ENCODE measurements at regions not wholly inside any gene's neighbourhood (a gene's known extent, or its start where the extent isn't known, plus 50 kb on each side); places are given as distances from the start of the nearest gene placed in this dataset.

- no peaks in the 10 kb centered on the region for H3K27me3 ChIP-seq
- in situ Hi-C loops (cut with MboI; ENCODE audit: low sequenced_read_pairs in 4 of 4) (no loop called here), intact Hi-C loops (cut with DNase I; ENCODE audit: low total_unique reads) (no loop called here)
- ATAC-seq (no peak), DNase-seq (no peak)
- TF ChIP-seq POLR2A (IDR thresholded peaks at IDR 0.05), result no peak
- no peak for TF ChIP-seq CTCF (IDR thresholded peaks at IDR 0.05 in 4 of 5, conservative IDR thresholded peaks at IDR 0.05 in 1 of 5)
- no peaks in the 10 kb centered on the region for H3K9me3 ChIP-seq
- H3K4me1 ChIP-seq, result no peaks in the 10 kb centered on the region
- H3K4me3 ChIP-seq, result no peak overlapping the region
- no peaks in the 10 kb centered on the region for H3K36me3 ChIP-seq
- no peak overlapping the region for H3K27ac ChIP-seq
These were observed 443.9 kb downstream of the ZNF608 start for GRCh38 chr5:124302533-124302932.

- Histone ChIP-seq H3K36me3 (no peaks in the 10 kb centered on the region), H3K9me3 (no peaks in the 10 kb centered on the region), H3K4me3 (no peak overlapping the region), H3K27ac (no peak overlapping the region), H3K4me1 (no peaks in the 10 kb centered on the region), H3K27me3 (no peaks in the 10 kb centered on the region)
- DNase-seq, result no peak
- no peak for ATAC-seq
- TF ChIP-seq CTCF (IDR thresholded peaks at IDR 0.05 in 4 of 5, conservative IDR thresholded peaks at IDR 0.05 in 1 of 5) (no peak), POLR2A (IDR thresholded peaks at IDR 0.05) (no peak)
- intact Hi-C loops (cut with DNase I; ENCODE audit: low total_unique reads) (no loop called here), in situ Hi-C loops (cut with MboI; ENCODE audit: low sequenced_read_pairs in 4 of 4) (no loop called here)
These were observed 444.6 kb downstream of the ZNF608 start for GRCh38 chr5:124301850-124302249.

GRCh38 chr5:124300815-124301621, 445.4 kb downstream of the ZNF608 start:
- intact Hi-C loops (cut with DNase I; ENCODE audit: low total_unique reads), result no loop called here
- H3K9me3 ChIP-seq, result no peaks in the 10 kb centered on the region
- no peak for TF ChIP-seq POLR2A (IDR thresholded peaks at IDR 0.05)
- TF ChIP-seq CTCF (IDR thresholded peaks at IDR 0.05 in 4 of 5, conservative IDR thresholded peaks at IDR 0.05 in 1 of 5), result no peak
- DNase-seq, result no peak
- H3K4me1 ChIP-seq, result no peaks in the 10 kb centered on the region
- H3K27me3 ChIP-seq, result no peaks in the 10 kb centered on the region
- H3K27ac ChIP-seq, result no peak overlapping the region
- H3K4me3 ChIP-seq, result no peak overlapping the region
- in situ Hi-C loops (cut with MboI; ENCODE audit: low sequenced_read_pairs in 4 of 4), result no loop called here
- H3K36me3 ChIP-seq, result no peaks in the 10 kb centered on the region
- no peak for ATAC-seq

GRCh38 chr5:124297826-124298225, 448.6 kb downstream of the ZNF608 start:
- in situ Hi-C loops (cut with MboI; ENCODE audit: low sequenced_read_pairs in 4 of 4), result no loop called here
- ATAC-seq (no peak), DNase-seq (no peak)
- Histone ChIP-seq H3K36me3 (no peaks in the 10 kb centered on the region), H3K9me3 (no peaks in the 10 kb centered on the region), H3K27ac (no peak overlapping the region), H3K4me1 (no peaks in the 10 kb centered on the region), H3K4me3 (no peak overlapping the region), H3K27me3 (no peaks in the 10 kb centered on the region)
- TF ChIP-seq CTCF (IDR thresholded peaks at IDR 0.05 in 4 of 5, conservative IDR thresholded peaks at IDR 0.05 in 1 of 5) (no peak), POLR2A (IDR thresholded peaks at IDR 0.05) (no peak)
- intact Hi-C loops (cut with DNase I; ENCODE audit: low total_unique reads), result no loop called here

All from gastrocnemius medialis (tissue), 4 donors.